SKM-1 treated with dmso at 0.1 percent for 144 hours (cell line): ENCODE measurements at regions not wholly inside any gene's neighbourhood (a gene's known extent, or its start where the extent isn't known, plus 50 kb on each side); places are given as distances from the start of the nearest gene placed in this dataset.
"Not testable (repeated sequence)": the region's sequence is repeated elsewhere in the genome, so short reads cannot be mapped to it uniquely, and the experiment has no call there.

Experiments used
- DNase-seq: peaks from one replicate; lab custom pipeline; 2025; ENCODE audit not compliant: unreplicated experiment; lab: John Stamatoyannopoulos, UW

- no peak for DNase-seq
Observed at GRCh38 chr9:78123808-78124207, 92.2 kb upstream of the GNAQ start.

GRCh38 chr9:78122631-78123030, 91.0 kb upstream of the GNAQ start:
- DNase-seq: no peak

DNA sequence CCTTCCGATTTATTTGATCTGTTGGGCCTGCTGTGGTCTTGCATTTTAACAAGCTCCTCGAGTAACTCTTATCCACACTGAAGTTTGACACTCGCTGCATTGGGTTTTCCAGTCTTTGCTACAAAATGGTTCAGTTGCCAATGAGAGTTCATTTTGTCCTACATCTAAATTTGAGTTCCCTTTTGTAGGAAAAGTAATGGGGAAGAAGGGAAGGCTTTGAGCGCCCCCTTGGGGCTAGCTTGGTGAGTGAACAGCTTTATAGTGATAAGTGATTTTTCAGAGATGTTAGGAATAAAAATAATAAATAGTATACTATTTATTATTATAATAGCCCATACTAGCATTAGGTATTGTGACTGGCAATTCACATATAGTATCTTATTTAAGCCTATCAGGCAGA, 89.9 kb upstream of the GNAQ start:
- peak; percentile 49 for DNase-seq

- peak; percentile 74 for DNase-seq
Observed at GRCh38 chr9:78118742-78119473, 87.3 kb upstream of the GNAQ start.

DNA sequence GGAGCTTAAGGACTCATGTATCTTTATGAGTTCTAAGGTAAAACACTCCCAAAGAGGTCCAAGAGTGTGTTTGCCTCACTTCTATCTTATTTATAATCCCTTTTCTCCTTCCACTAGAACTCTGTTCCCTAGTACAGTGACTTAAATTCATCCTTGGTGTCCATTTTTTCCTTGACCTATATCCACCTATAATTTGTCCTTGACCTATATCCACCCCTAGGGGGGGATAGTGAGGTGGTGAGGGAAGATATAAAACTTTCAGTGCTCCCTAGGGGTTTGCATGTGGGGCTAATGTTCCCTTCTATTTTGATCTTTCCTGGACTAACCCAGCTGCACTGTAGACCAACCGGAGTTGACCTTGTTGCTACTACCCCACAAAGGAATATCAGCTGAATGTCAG, 83.5 kb upstream of the GNAQ start:
- no peak for DNase-seq

DNA sequence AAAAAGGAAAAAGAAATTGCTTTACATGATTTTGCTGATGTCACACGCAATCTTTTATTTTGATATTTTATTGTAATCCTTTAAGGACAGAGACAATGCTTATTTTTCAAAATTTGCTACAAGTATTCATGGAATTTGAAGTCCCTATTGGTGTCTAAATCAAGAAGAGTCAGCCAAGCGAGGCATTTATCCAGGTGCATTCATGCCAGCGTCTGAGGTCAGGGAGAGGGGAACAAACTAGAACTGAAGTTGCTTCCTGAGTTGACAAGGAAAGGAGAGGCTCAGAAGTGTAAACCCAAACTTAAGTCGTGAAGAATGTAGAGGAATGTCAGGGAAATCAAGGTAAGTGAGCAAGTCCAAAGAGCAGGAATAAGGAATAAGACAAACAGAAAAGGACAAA, 83.0 kb upstream of the GNAQ start:
- DNase-seq: no peak

- DNase-seq: no peak
Observed at GRCh38 chr9:78112406-78112805, 80.8 kb upstream of the GNAQ start.

- no peak for DNase-seq
Observed at GRCh38 chr9:78112004-78112403, 80.4 kb upstream of the GNAQ start.

- DNase-seq: no peak
Observed at GRCh38 chr9:78109075-78109474, 77.5 kb upstream of the GNAQ start.

- DNase-seq: not testable (repeated sequence)
Observed at GRCh38 chr9:78106586-78106985, 75.0 kb upstream of the GNAQ start.

DNA sequence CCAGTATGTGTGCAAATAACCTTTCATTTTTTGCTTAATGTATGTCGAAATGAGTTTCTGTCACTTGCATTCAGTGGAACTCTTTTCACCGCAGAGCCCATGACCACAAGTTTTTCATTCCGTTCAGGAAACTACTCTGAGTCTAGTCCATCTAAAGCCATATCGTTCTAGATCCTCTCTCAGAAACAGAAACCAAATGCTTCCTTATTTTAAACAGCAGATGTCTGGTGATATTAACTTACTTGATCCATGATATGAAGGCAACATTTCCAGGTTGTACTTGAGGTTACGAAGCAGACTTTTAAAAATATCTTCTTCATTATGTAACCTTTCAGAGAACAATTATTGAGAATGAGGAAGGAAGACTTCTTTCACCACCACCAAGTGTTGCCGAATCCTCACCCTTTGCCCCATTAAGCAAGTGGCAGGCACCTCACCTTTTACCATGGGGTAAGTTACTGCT, 72.4 kb upstream of the GNAQ start:
- peak; percentile 99 for DNase-seq

DNA sequence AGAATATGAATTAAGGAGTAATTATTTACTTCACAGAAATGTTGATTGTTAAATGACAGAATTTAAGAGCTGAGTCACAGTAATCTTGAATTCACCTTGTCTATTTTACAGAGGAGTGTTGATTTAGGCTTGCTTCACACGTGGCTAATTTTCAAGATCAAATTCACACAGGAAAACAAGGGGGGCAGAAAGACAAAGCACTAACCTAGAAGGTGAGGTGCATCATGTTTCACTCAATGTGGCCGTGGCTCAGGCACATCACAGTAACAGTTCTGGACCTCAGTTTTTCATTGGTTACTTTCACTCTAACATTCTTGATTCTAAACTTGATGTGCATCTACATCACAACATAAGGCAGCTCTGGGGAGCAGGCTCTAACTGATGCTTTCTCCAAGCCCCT, 69.6 kb upstream of the GNAQ start:
- no peak for DNase-seq

GRCh38 chr9:78097541-78097940, 65.9 kb upstream of the GNAQ start:
- DNase-seq: peak; percentile 60

GRCh38 chr9:78091731-78092130, 60.1 kb upstream of the GNAQ start:
- DNase-seq: no peak

DNA sequence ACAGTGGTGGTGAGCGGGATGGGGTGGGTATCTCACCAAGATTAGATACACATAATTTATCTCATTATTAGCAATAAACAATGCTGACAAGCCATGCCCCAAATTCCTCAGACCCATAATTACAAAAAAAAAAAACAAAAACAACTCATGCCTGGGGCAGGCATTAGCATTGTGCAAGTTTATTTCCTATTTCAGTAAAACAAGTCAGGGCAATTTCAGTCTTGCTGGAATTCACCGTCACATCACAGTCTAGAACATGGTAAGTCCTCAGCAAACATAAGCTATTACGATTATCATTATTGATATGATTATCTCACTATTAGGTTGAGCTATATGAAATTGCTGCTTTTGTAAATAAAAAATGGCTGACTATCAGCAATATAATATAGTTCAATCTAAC, 57.5 kb upstream of the GNAQ start:
- DNase-seq: no peak

- DNase-seq: not testable (repeated sequence)
Observed at GRCh38 chr9:78088190-78088589, 56.6 kb upstream of the GNAQ start.
